Ecto neural progenitor cell (in vitro differentiated cells): ENCODE measurements at regions not wholly inside any gene's neighbourhood (a gene's known extent, or its start where the extent isn't known, plus 50 kb on each side); places are given as distances from the start of the nearest gene placed in this dataset.
"Not testable (repeated sequence)": the region's sequence is repeated elsewhere in the genome, so short reads cannot be mapped to it uniquely, and the experiment has no call there.

Experiments
- DNase-seq: peaks from one replicate; pipeline ENCODE4 v3.0.0-alpha.2; 2018; ENCODE audit warnings: low spot score

GRCh38 chr15:93943586-93943985 is 287.8 kb upstream of the MCTP2 start:
- no peak for DNase-seq

- DNase-seq: no peak
Measured at GRCh38 chr15:93942269-93942694, 289.1 kb upstream of the MCTP2 start.

GRCh38 chr15:93941697-93942096 is 289.7 kb upstream of the MCTP2 start:
- DNase-seq: no peak

- no peak for DNase-seq
Measured at GRCh38 chr15:93940226-93940625, 291.1 kb upstream of the MCTP2 start.

DNA sequence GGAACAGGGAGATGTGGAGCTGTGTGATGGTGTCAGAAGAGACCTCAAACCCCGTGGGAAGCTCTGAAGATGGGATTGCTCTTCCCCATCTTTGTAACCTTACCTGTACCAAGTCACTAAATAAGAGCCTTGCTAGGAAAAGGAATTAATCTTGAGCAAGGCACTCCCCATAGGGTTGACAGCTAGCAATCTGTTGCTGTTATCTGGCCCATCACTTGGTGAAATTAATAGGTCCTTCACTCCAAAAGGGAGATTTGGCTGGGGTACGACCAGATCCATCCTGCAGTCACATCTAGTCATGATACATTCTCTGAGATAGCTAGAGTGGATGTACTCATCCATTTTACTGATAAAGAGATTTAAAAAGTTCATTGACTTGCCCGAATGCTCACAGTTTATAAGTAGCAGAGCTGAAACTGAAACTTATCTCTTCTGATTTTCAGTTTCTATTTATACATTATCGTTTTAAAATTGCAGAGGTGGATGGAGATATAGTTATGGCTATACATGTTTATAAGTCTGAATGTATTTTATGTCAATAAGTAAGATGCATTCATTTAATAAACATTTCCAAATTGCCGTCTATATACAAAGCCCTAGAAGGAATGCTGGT is 299.1 kb upstream of the MCTP2 start:
- DNase-seq: no peak

DNA sequence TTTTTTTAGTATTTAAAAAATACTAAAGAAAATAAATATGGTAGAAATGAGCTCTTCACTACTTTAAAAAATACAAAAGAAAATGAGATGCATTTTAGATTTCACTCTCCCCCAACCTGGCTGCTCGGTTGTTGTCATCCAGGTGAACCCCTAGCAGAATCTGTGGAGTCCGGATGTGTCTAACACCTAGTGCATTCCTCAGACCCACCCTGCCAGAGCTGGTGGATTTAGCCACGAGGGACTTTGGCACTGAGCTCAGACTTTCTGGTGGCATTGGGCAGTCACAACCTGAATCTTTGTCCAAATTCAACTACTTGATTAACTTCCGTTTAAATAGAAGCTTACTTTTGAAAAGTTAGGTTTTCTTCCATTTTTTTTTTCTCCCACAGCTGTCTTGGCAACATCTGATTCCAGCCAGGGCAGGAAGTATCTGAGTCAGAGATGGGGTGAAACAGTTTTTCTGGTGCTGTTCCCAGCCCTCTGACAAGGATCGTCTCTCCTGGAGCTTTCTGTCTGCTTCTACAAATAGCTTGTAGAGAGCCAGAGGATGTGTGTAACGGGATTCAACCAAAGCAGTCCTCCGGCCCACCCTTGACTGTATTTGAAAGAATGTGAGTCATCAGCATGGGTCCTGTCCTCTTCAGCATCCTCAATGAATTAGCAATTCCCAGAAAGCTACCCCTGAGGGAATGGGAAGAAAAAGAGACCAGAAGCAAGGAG is 301.8 kb upstream of the MCTP2 start:
- no peak for DNase-seq

GRCh38 chr15:93920204-93920603 is 311.2 kb upstream of the MCTP2 start:
- no peak for DNase-seq

DNA sequence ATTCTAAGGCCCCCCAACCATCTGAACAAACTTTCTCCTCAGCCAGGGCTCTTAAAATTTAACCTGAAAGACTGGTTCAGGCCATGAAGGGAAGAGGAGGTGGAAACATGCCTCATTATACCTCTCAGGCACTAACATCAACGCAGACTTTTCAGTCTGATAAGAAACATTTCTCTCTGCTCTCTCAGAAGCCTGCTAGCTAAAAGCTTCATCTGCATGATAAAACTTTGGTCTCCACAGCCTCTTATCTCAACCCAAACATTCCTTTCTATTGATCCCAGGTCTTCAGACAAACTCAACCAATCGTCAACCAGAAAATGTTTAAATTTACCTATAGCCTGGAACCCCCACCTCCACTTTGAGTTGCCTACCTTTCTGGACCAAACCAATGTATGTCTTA is 312.6 kb upstream of the MCTP2 start:
- not testable (repeated sequence) for DNase-seq

DNA sequence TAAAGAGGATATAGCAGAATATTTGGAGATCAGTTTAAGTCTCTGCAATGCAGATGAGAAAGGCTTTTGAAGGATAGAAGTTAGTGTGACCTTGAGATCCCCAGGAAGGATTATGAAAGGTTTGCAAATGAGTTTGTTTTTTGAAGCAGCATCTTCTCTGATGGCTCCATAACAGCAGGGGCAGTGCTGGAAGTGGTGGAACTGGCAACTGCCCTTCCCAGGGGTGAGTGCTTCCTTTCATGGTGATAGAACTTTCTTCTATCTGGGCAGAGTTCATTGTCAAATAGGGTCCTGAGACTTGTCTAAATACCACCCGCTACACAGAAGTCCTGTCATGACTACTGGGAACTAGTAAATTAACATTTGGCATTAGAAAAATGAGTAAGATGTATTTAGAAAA is 314.2 kb upstream of the MCTP2 start:
- no peak for DNase-seq

GRCh38 chr15:93913871-93914270 is 317.5 kb upstream of the MCTP2 start:
- no peak for DNase-seq

DNA sequence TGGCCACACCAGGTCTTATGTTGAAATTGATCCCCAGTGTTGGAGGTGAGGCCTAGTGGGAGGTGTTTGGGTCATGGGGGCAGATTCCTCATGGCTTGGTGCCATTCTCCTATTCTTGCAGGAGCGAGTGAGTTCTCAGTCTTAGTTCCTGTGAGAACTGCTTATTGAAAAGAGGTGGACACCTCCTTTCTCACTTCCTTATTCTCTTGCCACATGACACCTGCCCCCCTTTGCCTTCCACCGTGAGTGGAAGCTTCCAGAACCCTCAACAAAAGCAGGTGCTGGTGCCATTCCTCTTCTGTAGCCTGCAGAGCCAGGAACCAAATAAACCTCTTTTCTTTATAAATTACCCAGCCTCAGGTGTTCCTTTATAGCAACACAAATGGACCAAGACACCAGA is 318.1 kb upstream of the MCTP2 start:
- DNase-seq: no peak

DNA sequence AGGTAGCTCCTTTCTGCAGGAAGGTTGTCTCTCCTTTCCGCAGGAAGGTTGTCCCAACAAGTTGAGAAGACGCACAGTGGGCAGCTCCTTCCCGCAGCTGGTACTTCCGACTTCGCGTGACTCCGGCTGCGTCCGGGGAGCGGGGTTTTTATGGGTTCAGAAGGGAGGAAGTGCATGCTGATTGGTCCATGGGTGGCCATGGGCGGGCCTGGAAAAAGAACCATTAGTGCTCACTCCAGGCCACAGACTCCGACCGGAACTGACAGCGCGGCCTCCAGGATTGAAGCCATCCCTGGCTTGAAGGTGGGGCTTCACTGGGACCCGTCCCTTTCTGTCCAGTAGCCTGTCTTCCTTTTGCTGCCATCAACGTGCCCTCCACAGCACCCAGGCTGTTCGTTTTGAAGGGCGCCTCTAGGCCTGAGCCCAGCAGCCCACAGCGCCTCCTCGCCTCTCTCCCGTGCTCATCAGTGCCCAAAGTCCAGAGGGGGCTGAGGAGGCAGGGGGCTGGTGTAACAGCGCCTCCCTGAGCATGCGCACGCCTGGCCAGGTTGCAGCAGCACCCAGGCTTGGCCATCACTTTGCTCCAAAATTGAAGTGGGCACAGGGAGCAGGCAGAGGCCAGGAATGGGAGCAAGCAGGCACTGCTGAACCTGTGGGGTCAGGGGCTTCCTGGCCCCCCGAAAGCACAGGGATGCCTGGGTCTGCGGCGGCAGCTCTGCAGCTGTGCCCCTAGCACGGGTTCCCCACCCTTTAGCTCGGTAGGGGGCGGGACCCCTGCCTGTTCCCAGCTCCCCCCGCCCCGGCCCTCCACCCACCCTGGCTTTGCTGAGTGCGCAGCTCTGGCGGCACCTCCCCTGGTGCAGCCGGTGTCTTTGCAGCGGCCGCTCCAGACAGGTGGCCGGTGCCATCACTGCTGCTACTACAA is 330.6 kb upstream of the MCTP2 start:
- no peak for DNase-seq

DNA sequence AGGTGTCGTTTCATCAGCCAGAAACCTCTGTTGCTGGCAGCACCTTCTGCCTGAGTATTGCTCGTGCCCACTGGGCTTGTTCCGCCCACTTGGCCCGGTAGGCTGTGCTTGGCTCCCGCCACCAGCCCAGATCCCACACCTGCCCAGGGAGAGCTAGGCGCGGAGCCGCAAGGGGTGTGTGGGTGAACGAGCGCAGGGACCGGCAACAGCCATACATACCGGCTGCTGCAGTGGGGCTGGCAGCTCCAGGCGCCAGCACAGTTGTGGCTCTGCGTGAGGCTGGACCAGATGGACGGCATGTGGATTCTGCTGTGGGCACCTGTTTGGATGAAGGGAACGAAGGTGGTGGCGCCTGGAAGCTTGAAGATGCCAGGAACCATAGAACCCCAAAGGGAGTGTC is 331.5 kb upstream of the MCTP2 start:
- DNase-seq: peak; percentile 43

GRCh38 chr15:93897377-93897776 is 334.0 kb upstream of the MCTP2 start:
- DNase-seq: no peak

DNA sequence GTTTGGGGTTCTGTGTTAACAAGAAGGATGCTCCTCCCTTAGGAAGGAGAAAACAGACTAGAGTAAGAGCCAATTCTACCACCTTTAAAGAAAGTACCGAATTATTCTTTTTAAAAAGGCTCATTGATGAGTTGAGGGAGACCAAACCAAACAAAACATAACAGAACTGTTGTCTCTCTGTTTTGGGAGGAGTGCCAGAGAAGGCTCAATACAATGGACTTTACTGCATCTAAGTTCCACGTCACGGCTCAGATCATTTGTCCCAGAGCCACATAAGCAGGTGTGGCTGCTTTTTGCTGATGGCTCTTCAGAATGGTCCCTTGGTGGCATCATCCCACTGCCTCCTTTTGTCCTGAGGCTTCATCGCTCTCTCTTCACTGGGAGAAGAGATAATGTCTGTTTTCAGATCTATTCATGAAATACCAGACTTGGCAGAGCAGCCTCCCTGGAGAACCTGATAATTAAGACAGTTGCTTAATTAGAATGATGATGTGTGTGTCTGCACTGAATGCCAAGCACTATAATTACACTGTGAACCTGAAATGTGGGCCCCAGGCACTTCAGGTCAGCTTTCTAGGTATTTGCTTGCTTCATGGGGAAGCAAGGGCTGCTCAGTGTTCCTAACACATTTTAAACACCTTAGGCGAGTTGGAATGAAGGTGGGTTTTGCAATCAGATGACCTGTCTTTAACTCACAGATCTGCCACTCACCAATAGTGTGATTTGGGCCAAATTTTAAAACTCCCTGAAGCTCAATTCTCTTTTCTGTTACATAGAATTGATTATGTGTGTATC is 335.2 kb upstream of the MCTP2 start:
- no peak for DNase-seq

DNA sequence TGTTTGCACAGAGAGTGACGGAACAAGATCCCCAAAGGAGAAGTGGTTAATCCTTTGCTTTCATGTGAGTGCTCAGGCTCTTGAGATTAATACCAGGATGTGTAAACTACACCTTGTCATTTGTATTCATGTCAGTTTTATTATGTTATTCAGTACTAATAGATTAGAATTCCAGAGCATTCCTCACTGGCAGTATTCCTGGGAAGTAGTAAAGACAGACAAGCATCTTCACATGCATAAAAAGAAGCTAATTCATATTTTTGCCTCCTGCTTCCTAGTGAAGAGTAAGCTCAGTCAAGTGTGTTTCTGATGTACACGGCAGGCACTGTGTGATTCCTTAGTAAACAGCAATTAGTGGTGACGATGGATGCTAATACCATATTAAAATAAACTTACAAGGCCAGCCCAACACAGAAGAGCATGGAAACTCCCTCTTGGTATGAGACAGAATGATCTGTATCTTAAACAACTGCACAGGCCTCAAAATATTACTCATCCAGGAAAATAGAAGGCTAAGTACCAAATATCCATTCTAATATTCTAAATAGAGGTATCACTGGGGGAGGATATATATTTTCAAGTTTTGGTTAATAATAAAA is 336.8 kb upstream of the MCTP2 start:
- no peak for DNase-seq

- DNase-seq: no peak
Measured at GRCh38 chr15:93887151-93887550, 344.2 kb upstream of the MCTP2 start.

- no peak for DNase-seq
Measured at GRCh38 chr15:93882779-93883178, 348.6 kb upstream of the MCTP2 start.

DNA sequence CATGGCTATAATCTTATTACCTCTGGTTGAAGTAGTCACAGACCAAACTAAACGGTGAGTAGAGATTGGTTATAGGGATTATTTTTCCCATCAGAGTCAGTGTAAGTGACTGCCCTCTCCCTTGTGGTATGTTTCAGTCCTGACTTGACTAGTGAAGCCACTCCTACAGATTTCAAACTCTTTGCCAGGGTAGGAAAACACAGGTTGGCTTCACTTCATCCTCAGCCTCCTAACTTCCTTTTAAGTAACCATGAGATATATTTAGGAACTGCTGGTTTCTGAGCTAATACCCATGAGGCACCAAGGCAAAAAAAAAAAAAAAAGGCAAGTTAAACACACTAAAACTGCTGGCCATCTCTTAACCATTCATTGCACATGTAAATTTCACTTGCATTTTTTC is 349.2 kb upstream of the MCTP2 start:
- DNase-seq: no peak

- no peak for DNase-seq
Measured at GRCh38 chr15:93881310-93881709, 350.1 kb upstream of the MCTP2 start.

GRCh38 chr15:93880358-93880757 is 351.0 kb upstream of the MCTP2 start:
- no peak for DNase-seq

DNA sequence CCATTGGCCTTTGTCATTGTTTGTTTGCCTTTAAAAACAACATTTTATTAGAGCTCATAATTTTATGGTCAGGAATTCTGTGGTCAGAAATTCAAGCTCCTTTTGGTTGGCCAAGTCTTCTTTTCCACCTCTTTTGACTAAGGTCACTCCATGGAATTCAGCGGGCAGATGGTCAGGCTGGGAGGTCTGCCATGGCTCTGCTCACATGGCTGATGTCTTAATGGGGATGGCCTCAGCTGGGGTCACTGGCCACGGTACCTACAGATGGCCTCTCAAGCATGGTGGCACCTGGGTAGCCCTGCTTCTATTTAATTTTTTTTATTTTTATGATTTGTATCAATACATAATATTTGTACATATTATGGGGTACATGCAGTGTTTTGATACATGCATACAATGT is 360.8 kb upstream of the MCTP2 start:
- DNase-seq: no peak
